ENCODE measurements at regions not wholly inside any gene's neighbourhood (a gene's known extent, or its start where the extent isn't known, plus 50 kb on each side); places are given as distances from the start of the nearest gene placed in this dataset.

DNA sequence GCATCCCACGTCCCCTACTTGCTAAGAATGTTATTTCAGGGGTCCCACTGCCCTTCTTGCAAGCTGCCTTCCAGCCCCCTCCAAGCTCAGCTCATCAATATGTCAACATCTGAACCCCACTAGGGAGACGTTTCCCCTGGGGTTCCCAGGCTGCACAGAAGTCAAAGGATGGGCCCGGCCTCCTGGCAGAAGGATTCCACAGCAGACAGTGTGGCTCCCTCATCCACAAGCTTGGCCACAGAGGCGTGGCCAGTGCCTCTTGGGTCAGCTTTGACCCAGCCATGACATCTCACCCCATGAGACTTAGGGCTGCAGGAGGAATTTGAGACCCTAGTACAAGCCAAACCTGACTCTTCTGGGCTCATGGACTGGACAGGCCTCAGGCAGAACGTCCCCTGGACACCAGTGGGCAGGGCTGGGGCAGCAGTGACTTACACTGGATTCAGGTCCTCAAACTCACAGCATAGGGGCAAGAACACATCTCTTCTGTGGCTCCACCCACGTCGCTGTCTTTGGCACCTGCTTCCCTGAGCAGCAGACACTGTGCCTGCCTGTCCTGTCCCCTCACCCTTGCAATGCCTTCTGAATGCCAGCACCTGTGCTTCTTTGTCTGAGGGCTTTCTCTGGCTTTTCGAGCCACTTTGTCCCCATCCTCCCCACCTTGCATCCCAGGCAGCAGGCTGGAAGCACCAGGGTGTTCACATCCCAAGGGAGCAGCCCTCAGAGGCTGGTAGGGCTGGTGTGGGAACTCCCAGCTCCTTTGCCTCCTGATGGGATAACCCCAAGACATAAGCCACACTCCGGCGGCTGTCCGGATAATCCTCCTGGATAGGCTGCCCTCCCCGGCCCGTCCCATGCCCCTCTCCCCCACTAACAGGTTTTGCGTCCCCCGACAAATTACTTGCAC lies 56.0 kb upstream of the ENPP7 start:
- no peak for FAIRE-seq
- Histone ChIP-seq H3K27ac (ENCODE audit: extremely low read length, insufficient read depth, low read length) (no peak overlapping the region), H3K4me1 (ENCODE audit: insufficient read depth, low read length) (no peaks in the 10 kb centered on the region), H3K9me3 (ENCODE audit: low read length) (peaks cover 12% of the 10 kb centered on the region), H3K36me3 (replicated peaks in 1 of 2; ENCODE audit: control insufficient read depth in 1 of 2, insufficient read depth in 2 of 2, low read length in 2 of 2) (no peaks in the 10 kb centered on the region), H4K20me1 (ENCODE audit: insufficient read depth, low read length) (peaks cover 4% of the 10 kb centered on the region; the same call in 1 of the 2 replicates), H2AFZ (ENCODE audit: low read length) (no peak overlapping the region), H3K4me3 (replicated peaks in 1 of 3; ENCODE audit: insufficient read depth in 1 of 3, low read depth in 2 of 3, low read length in 3 of 3) (no peak overlapping the region), H3K79me2 (ENCODE audit: insufficient read depth, low read length) (no peaks in the 10 kb centered on the region), H3K27me3 (ENCODE audit: control insufficient read depth in 1 of 2, insufficient read depth in 2 of 2, low read length in 2 of 2) (peaks cover 19 to 64% of the 10 kb centered on the region in 2 experiments; a peak in 4 of 5 replicates), H3K4me2 (ENCODE audit: low read depth, low read length) (no peak overlapping the region), H3K9ac (ENCODE audit: insufficient read depth, low read depth, low read length) (no peak overlapping the region)
- no peak for ATAC-seq
- 22% methylated on average over 15 of the region's 15 CpGs for WGBS (ENCODE audit: low lambda C conversion rate)
- POLR2A ChIA-PET, result no interaction called here
- no peak for DNase-seq (ENCODE audit: low spot score)
- in situ Hi-C loops (cut with HindIII; ENCODE audit: extremely low pct_ligation_motif_present, low pct_unique_long_range_greater_than_20kb) (no loop called here), intact Hi-C loops (cut with micrococcal nuclease; ENCODE audit: unreplicated experiment) (no loop called here)
- no peak for TF ChIP-seq ADNP (CRISPR knock-in tag; IDR thresholded peaks at IDR 0.05)
- TF ChIP-seq, protein P1, sequence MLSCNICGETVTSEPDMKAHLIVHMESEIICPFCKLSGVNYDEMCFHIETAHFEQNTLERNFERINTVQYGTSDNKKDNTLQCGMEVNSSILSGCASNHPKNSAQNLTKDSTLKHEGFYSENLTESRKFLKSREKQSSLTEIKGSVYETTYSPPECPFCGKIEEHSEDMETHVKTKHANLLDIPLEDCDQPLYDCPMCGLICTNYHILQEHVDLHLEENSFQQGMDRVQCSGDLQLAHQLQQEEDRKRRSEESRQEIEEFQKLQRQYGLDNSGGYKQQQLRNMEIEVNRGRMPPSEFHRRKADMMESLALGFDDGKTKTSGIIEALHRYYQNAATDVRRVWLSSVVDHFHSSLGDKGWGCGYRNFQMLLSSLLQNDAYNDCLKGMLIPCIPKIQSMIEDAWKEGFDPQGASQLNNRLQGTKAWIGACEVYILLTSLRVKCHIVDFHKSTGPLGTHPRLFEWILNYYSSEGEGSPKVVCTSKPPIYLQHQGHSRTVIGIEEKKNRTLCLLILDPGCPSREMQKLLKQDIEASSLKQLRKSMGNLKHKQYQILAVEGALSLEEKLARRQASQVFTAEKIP (CRISPR knock-in tag; IDR thresholded peaks at IDR 0.05; ENCODE audit: borderline replicate concordance), result no peak
- no peak for TF ChIP-seq MTA3 (CRISPR knock-in tag; IDR thresholded peaks at IDR 0.05)
- TF ChIP-seq, protein P2, sequence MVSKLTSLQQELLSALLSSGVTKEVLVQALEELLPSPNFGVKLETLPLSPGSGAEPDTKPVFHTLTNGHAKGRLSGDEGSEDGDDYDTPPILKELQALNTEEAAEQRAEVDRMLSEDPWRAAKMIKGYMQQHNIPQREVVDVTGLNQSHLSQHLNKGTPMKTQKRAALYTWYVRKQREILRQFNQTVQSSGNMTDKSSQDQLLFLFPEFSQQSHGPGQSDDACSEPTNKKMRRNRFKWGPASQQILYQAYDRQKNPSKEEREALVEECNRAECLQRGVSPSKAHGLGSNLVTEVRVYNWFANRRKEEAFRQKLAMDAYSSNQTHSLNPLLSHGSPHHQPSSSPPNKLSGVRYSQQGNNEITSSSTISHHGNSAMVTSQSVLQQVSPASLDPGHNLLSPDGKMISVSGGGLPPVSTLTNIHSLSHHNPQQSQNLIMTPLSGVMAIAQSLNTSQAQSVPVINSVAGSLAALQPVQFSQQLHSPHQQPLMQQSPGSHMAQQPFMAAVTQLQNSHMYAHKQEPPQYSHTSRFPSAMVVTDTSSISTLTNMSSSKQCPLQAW (CRISPR knock-in tag; IDR thresholded peaks at IDR 0.05), result no peak
- no peak for TF ChIP-seq ZC3H4 (CRISPR knock-in tag; IDR thresholded peaks at IDR 0.05; ENCODE audit: borderline replicate concordance)
- TF ChIP-seq THAP11 (CRISPR knock-in tag; IDR thresholded peaks at IDR 0.05), result no peak
- TF ChIP-seq KLF12 (CRISPR knock-in tag; IDR thresholded peaks at IDR 0.05; ENCODE audit: borderline replicate concordance), result no peak
- TF ChIP-seq, protein P3, sequence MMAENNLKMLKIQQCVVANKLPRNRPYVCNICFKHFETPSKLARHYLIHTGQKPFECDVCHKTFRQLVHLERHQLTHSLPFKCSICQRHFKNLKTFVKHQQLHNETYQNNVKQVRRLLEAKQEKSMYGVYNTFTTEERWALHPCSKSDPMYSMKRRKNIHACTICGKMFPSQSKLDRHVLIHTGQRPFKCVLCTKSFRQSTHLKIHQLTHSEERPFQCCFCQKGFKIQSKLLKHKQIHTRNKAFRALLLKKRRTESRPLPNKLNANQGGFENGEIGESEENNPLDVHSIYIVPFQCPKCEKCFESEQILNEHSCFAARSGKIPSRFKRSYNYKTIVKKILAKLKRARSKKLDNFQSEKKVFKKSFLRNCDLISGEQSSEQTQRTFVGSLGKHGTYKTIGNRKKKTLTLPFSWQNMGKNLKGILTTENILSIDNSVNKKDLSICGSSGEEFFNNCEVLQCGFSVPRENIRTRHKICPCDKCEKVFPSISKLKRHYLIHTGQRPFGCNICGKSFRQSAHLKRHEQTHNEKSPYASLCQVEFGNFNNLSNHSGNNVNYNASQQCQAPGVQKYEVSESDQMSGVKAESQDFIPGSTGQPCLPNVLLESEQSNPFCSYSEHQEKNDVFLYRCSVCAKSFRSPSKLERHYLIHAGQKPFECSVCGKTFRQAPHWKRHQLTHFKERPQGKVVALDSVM (CRISPR knock-in tag; IDR thresholded peaks at IDR 0.05), result no peak
- no peak for TF ChIP-seq PPARG (CRISPR knock-in tag; conservative IDR thresholded peaks at IDR 0.05)
- TF ChIP-seq ISX (CRISPR knock-in tag; conservative IDR thresholded peaks at IDR 0.05), result no peak
- no peak for TF ChIP-seq ZNF468 (CRISPR knock-in tag; IDR thresholded peaks at IDR 0.05)
- no peak for TF ChIP-seq AGO2 (optimal IDR thresholded peaks at IDR 0.05; ENCODE audit: low read depth, low read length)
- TF ChIP-seq SRY (CRISPR knock-in tag; IDR thresholded peaks at IDR 0.05), result no peak
- no peak for TF ChIP-seq ZBTB42 (CRISPR knock-in tag; IDR thresholded peaks at IDR 0.05)
- no peak for TF ChIP-seq JDP2 (CRISPR knock-in tag; IDR thresholded peaks at IDR 0.05; ENCODE audit: borderline replicate concordance)
- no peak for TF ChIP-seq ZNF660 (CRISPR knock-in tag; IDR thresholded peaks at IDR 0.05; ENCODE audit: borderline replicate concordance, low read depth)
- no peak for TF ChIP-seq ZFP36L1 (CRISPR knock-in tag; IDR thresholded peaks at IDR 0.05)
- TF ChIP-seq SMAD1 (CRISPR knock-in tag; IDR thresholded peaks at IDR 0.05; ENCODE audit: borderline replicate concordance, low read depth), result no peak
- TF ChIP-seq, protein P4, sequence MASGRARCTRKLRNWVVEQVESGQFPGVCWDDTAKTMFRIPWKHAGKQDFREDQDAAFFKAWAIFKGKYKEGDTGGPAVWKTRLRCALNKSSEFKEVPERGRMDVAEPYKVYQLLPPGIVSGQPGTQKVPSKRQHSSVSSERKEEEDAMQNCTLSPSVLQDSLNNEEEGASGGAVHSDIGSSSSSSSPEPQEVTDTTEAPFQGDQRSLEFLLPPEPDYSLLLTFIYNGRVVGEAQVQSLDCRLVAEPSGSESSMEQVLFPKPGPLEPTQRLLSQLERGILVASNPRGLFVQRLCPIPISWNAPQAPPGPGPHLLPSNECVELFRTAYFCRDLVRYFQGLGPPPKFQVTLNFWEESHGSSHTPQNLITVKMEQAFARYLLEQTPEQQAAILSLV (CRISPR knock-in tag; IDR thresholded peaks at IDR 0.05; ENCODE audit: borderline replicate concordance), result no peak
- CTCF ChIA-PET (ENCODE audit: low intra/inter-chr PET ratio, low total read pairs), result no interaction called here
- no TSS peak for BruUV-seq (replicated peaks)
